Astrocyte of the spinal cord (primary cell): ENCODE measurements at regions not wholly inside any gene's neighbourhood (a gene's known extent, or its start where the extent isn't known, plus 50 kb on each side); places are given as distances from the start of the nearest gene placed in this dataset.

Experiments used
- DNase-seq: peaks from one replicate; pipeline ENCODE4 v3.0.0; 2011; ENCODE audit warnings: low read depth, low spot score
- H3K4me3 ChIP-seq: 2 replicates; pipeline ENCODE4 v1.5.1; 2011; ENCODE audit warnings: low read depth, mild to moderate bottlenecking, low read length, moderate library complexity
- CTCF ChIP-seq: IDR thresholded peaks from 2 replicates; pipeline ENCODE4 v1.5.1; 2012; ENCODE audit warnings: low read depth, mild to moderate bottlenecking, low read length, inconsistent platforms
- in situ Hi-C: cut with HindIII; loops from 2 replicates; pipeline ENCODE4 v1.10.0; 2017; ENCODE audit warnings: low sequenced_read_pairs

GRCh38 chr1:219817914-219818313 is 110.4 kb downstream of the SLC30A10 start:
- no peak for TF ChIP-seq CTCF
- in situ Hi-C loops, result no loop called here
- H3K4me3 ChIP-seq, result no peak overlapping the region
- no peak for DNase-seq

DNA sequence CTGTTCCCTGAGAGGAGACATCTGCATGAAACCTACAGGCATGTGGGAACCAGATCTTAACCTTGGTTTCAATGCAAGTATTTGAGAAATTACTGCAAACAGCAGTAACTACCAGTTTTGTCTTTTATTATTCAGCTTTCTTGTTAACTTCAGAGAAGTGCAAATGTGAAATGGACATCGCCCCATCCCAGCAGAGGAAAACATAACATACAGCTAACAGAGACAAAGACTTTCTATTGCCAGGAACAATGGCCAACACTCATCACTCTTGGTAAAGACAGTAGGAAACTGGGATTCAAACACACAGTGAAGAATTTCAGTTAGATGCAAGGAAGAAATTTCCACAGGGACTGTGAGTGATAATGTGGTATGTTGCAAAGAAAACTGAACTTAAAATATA is 115.1 kb downstream of the SLC30A10 start:
- in situ Hi-C loops, result no loop called here
- no peak overlapping the region for H3K4me3 ChIP-seq
- TF ChIP-seq CTCF, result no peak
- DNase-seq, result no peak

- TF ChIP-seq CTCF, result peak; percentile 87
- no peak overlapping the region for H3K4me3 ChIP-seq
- peak; percentile 81 for DNase-seq
- in situ Hi-C loops, result no loop called here
These were observed 115.7 kb downstream of the SLC30A10 start for GRCh38 chr1:219812491-219813203.

DNA sequence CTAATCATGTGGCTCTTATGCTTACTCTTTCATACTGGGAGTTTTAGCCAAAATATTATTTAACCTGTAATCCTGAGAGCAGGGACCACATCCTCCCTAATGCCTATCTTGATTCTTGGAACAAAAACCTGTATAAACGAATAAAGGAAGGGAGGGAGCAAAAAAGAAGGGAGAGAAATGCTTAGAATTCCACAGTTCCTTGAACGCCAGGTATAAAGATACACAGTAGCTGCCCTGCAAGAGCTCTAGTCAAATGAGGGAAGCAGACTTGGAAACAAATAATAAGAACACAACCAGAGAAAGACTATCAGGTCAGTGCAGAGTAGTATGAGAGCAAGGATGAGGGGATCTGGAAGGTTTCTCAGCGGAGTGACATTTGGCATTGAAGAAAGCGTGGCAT is 116.3 kb downstream of the SLC30A10 start:
- in situ Hi-C loops, result no loop called here
- no peak for TF ChIP-seq CTCF

DNA sequence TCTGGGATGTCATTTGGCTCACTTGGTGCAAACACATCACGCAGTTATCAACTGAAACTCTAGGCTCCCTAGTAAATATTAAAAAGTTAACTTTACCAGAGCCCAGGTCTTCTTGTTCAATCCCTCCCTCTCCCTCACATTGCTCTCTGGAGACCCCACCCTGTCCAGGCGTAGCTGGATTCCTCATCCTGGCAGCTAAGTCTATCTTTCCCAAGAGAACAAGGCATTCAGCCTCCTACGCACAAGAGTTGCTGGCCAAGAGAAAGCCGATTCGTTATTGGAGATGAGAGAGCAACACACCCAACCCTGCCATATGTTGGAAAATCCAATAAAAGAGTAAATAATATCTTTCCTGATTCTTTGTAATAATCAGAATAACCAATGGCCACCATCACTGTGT is 117.9 kb downstream of the SLC30A10 start:
- in situ Hi-C loops, result no loop called here
- TF ChIP-seq CTCF, result no peak
- no peak overlapping the region for H3K4me3 ChIP-seq
- DNase-seq, result no peak

More for the DNA sequence above, 116.3 kb downstream of the SLC30A10 start:
- DNase-seq, result peak; percentile 8
- no peak overlapping the region for H3K4me3 ChIP-seq

DNA sequence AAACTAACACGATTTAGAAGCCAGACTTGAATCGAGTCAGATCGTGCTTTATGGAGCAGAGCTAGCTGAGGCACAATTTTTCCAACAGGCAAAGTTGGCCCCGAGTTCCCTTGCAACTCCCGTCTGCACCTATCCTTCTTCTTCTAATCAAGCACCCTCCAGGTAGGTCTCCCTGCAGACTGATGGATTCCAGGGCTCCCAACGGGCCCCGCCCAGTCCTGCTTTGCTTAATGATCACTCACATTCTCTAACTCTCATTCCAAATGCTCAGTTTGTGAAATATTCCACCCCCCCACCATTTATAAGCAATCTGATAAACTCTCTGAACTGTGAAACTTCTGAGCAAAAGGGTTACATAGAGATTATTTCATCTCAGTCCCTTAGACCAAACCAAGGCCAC is 119.6 kb downstream of the SLC30A10 start:
- no peak for DNase-seq
- no peak for TF ChIP-seq CTCF
- in situ Hi-C loops, result no loop called here
- no peak overlapping the region for H3K4me3 ChIP-seq

DNA sequence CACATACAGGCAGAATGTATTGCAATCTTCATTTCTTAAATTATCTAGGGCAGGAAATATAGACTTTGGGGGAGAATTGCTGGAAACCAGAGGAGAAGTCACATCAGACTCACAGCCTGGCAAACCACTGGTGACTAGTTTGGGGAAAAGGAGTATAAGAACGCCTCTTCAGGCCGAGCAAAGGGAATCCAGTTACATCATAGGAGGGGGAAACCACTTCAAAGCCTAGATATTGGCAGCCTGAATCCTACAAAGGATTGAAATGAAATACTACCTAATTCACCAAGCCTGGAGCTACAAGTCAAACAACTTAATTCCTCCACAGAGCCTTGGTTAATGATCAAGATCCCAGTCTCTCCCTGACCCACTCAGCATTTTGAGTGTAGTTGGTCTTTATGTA is 121.7 kb downstream of the SLC30A10 start:
- no peak for TF ChIP-seq CTCF
- in situ Hi-C loops, result no loop called here
- DNase-seq, result peak; percentile 68
- H3K4me3 ChIP-seq, result no peak overlapping the region
